Kidney epithelial cell (primary cell): ENCODE measurements at regions not wholly inside any gene's neighbourhood (a gene's known extent, or its start where the extent isn't known, plus 50 kb on each side); places are given as distances from the start of the nearest gene placed in this dataset.

Source experiments
- DNase-seq: peaks from one replicate; pipeline ENCODE4 v3.0.0-alpha.2; 2010; ENCODE audit warnings: low read depth
- H3K27me3 ChIP-seq: 2 replicates; pipeline ENCODE4 v1.6.0; 2011; ENCODE audit warnings: low read length; ENCODE audit not compliant: control insufficient read depth, insufficient read depth
- H3K36me3 ChIP-seq: 2 replicates; pipeline ENCODE4 v1.5.1; 2011; ENCODE audit warnings: low read length; ENCODE audit not compliant: control insufficient read depth, insufficient read depth
- H3K4me3 ChIP-seq: 2 replicates; pipeline ENCODE4 v1.5.1; 2011; ENCODE audit warnings: low read depth, mild to moderate bottlenecking, control low read depth, low read length
- TF ChIP-seq, protein P1 (sequence below): IDR thresholded peaks from 2 replicates; pipeline ENCODE4 v1.5.1; 2011; ENCODE audit warnings: mild to moderate bottlenecking, moderate library complexity, low read length, control low read depth, inconsistent platforms; ENCODE audit not compliant: insufficient read depth, poor library complexity, severe bottlenecking

- Histone ChIP-seq H3K36me3 (no peaks in the 10 kb centered on the region), H3K27me3 (peaks cover 13% of the 10 kb centered on the region), H3K4me3 (no peak overlapping the region)
- no peak for DNase-seq
- TF ChIP-seq, protein P1, sequence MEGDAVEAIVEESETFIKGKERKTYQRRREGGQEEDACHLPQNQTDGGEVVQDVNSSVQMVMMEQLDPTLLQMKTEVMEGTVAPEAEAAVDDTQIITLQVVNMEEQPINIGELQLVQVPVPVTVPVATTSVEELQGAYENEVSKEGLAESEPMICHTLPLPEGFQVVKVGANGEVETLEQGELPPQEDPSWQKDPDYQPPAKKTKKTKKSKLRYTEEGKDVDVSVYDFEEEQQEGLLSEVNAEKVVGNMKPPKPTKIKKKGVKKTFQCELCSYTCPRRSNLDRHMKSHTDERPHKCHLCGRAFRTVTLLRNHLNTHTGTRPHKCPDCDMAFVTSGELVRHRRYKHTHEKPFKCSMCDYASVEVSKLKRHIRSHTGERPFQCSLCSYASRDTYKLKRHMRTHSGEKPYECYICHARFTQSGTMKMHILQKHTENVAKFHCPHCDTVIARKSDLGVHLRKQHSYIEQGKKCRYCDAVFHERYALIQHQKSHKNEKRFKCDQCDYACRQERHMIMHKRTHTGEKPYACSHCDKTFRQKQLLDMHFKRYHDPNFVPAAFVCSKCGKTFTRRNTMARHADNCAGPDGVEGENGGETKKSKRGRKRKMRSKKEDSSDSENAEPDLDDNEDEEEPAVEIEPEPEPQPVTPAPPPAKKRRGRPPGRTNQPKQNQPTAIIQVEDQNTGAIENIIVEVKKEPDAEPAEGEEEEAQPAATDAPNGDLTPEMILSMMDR = no peak
These were observed 118.7 kb upstream of the E2F8 start for GRCh38 chr11:19359221-19360000.

- TF ChIP-seq, protein P1 = no peak
- Histone ChIP-seq H3K4me3 (no peak overlapping the region), H3K36me3 (no peaks in the 10 kb centered on the region), H3K27me3 (peaks cover 16% of the 10 kb centered on the region)
- no peak for DNase-seq
These were observed 117.2 kb upstream of the E2F8 start for GRCh38 chr11:19357943-19358342.

DNA sequence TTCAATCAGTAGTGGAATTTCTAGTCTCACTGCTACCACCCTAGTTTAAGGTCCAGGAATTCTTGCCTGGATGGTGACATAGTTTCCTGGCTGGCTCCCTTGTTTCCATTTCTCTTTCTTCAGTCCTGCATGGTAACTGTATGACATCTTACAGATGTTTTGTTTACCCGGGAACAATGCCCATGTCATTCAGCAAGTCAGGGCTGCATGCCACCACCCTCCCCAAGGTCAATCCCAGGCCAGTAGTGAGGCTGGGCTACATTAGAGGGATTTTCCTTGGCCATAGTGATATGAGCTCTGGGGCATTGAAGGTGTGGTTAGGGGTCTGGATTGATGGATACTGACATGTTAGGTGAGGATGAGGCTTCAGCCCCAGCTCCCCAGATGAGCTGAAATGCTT lies 114.9 kb upstream of the E2F8 start:
- no peak overlapping the region for H3K4me3 ChIP-seq
- TF ChIP-seq, protein P1 = no peak
- no peaks in the 10 kb centered on the region for H3K36me3 ChIP-seq
- no peak for DNase-seq
- peaks cover 25% of the 10 kb centered on the region for H3K27me3 ChIP-seq

GRCh38 chr11:19353287-19353850 lies 112.6 kb upstream of the E2F8 start:
- no peak for DNase-seq
- TF ChIP-seq, protein P1 = no peak
- Histone ChIP-seq H3K36me3 (no peaks in the 10 kb centered on the region), H3K4me3 (no peak overlapping the region), H3K27me3 (peaks cover 46% of the 10 kb centered on the region)

DNA sequence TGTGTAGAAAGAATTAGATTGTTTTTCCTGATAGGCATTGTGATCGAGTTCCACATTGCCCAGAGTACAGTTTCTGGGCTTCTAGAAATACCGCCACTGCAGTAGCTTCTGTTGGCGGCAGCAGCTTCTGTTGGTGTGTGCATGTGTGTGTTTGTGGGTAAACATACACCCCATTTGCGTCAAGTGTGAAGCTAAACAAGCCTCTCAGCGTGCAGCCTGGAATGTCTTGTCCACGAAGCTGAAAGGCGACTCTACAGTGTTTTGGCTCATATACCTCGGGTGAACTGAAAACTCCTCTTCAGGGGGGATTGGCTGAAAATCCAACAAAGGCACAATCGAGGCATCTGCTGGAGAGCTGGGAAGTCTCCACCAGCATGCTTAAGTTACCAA lies 112.0 kb upstream of the E2F8 start:
- Histone ChIP-seq H3K27me3 (peaks cover 51% of the 10 kb centered on the region), H3K36me3 (no peaks in the 10 kb centered on the region), H3K4me3 (no peak overlapping the region)
- DNase-seq = no peak
- TF ChIP-seq, protein P1 = no peak
